PC-3 (cell line): ENCODE measurements at regions not wholly inside any gene's neighbourhood (a gene's known extent, or its start where the extent isn't known, plus 50 kb on each side); places are given as distances from the start of the nearest gene placed in this dataset.

Source experiments
- ATAC-seq: fragments of 200-7000 bp; cut with Tn5 transposase; 2 replicates; pipeline ENCODE4 v1.9.1; 2020; ENCODE audit warnings: mild to moderate bottlenecking, moderate library complexity
- BruUV-seq: library from RNA; stranded (reverse); fragments of 400-500 nt; replicated peaks from 2 replicates; lab custom pipeline; 2021; lab: Mats Ljungman, UMichigan
- CTCF ChIA-PET: fragments of 300-600 bp; sonication (Branson Sonifier 250); formaldehyde crosslinking; loops from one replicate; lab custom pipeline; 2022; ENCODE audit warnings: antibody characterized with exemption; lab: Charles Lee
- POLR2A ChIA-PET: fragments of 300-600 bp; sonication (Branson Sonifier 250); formaldehyde crosslinking; loops from one replicate; lab custom pipeline; 2022; ENCODE audit warnings: antibody characterized with exemption; ENCODE audit not compliant: unreplicated experiment; lab: Charles Lee
- DNase-seq: peaks from one replicate; pipeline ENCODE4 v3.0.0-alpha.2; 2015
- H2AFZ ChIP-seq: fragments of 300-600 bp; sonication (generic); 2 replicates; pipeline ENCODE4 v1.6.0; 2016; ENCODE audit warnings: antibody characterized with exemption, low read length
- H3F3A ChIP-seq: fragments of 300-600 bp; sonication (generic); one replicate; pipeline ENCODE4 v1.6.0; 2017; ENCODE audit warnings: antibody characterized with exemption, low read length, control low read depth, mild to moderate bottlenecking; ENCODE audit not compliant: unreplicated experiment
- H3K27ac ChIP-seq: fragments of 300-600 bp; sonication (generic); 2 replicates; pipeline ENCODE4 v1.5.1; 2016; ENCODE audit warnings: mild to moderate bottlenecking, low read length
- H3K27me3 ChIP-seq: fragments of 300-600 bp; sonication (generic); 2 replicates; pipeline ENCODE4 v1.6.1; 2016; ENCODE audit warnings: low read length, mixed read lengths
- H3K36me3 ChIP-seq: fragments of 300-600 bp; sonication (generic); 2 replicates; pipeline ENCODE4 v1.6.1; 2016; ENCODE audit warnings: low read depth, mixed run types, low read length, mixed read lengths
- H3K4me1 ChIP-seq: fragments of 300-600 bp; sonication (generic); 2 replicates; pipeline ENCODE4 v1.5.1; 2016; ENCODE audit warnings: low read length; ENCODE audit not compliant: insufficient read depth
- H3K4me2 ChIP-seq: fragments of 300-600 bp; sonication (generic); 2 replicates; pipeline ENCODE4 v1.6.0; 2016; ENCODE audit warnings: low read length
- H3K4me3 ChIP-seq: fragments of 300-600 bp; sonication (generic); 2 replicates; pipeline ENCODE4 v1.5.1; 2016; ENCODE audit warnings: mild to moderate bottlenecking, low read length, mixed read lengths
- H3K79me2 ChIP-seq: fragments of 300-600 bp; sonication (generic); 2 replicates; pipeline ENCODE4 v1.6.1; 2017; ENCODE audit warnings: low read length, mixed read lengths
- H3K9ac ChIP-seq: fragments of 300-600 bp; sonication (generic); 2 replicates; pipeline ENCODE4 v1.6.0; 2016; ENCODE audit warnings: mild to moderate bottlenecking, low read length
- H3K9me2 ChIP-seq: fragments of 300-600 bp; sonication (generic); replicated peaks from 2 replicates; pipeline ENCODE4 v1.6.1; 2016; ENCODE audit warnings: mixed run types, low read length, mixed read lengths
- H3K9me3 ChIP-seq: fragments of 300-600 bp; sonication (generic); 2 replicates; pipeline ENCODE4 v1.6.1; 2016; ENCODE audit warnings: low read length, mixed read lengths
- H4K20me1 ChIP-seq: fragments of 300-600 bp; sonication (generic); 2 replicates; pipeline ENCODE4 v1.6.1; 2016; ENCODE audit warnings: low read length, mixed read lengths
- EZH2 ChIP-seq: fragments of 300-600 bp; sonication (generic); IDR thresholded peaks from one replicate; pipeline ENCODE4 v1.6.1; 2017; ENCODE audit warnings: antibody characterized with exemption, mild to moderate bottlenecking, low read length; ENCODE audit not compliant: unreplicated experiment
- EZH2phosphoT487 ChIP-seq: fragments of 300-600 bp; sonication (generic); IDR thresholded peaks from 2 replicates; pipeline ENCODE4 v1.6.1; 2018; ENCODE audit warnings: mild to moderate bottlenecking, antibody characterized with exemption, low read length, borderline replicate concordance
- intact Hi-C: fragments of 100-400 bp; cut with micrococcal nuclease; formaldehyde crosslinking; loops from 2 replicates; pipeline ENCODE4 v1.9.0; 2023
- TF ChIP-seq, protein P1 (sequence below): fragments of 300-600 bp; sonication (generic); conservative IDR thresholded peaks from 2 replicates; pipeline ENCODE4 v1.5.1; 2017; ENCODE audit warnings: antibody characterized with exemption, low read depth, mild to moderate bottlenecking, low read length

DNA sequence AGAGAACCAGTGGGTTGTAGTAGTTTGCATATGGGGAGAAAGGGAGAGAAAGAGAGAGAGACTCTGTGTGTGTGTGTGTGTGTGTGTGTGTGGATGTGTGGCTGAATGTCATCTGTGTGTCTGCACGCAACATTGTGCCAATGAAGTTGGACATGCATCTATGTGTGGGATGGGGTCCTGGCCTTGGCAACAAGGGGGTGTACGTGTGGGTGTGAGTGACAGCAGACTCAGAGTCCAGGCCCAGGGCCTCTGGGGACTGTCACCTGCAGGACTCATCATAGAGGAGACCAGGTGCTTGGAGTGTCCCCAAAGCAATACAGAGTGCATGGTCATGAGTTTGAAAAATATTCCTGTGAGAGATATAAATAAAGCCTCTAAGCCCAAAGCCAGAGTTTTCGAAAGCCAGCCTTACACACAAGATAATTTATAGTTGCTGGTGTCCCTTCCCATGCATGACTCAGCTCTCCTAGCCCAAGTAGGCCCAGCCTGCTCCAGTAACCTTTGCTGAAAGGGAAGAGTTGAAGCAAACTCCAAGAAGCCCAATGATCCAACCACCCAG, 59.9 kb downstream of the TNP1 start:
- H3K4me3 ChIP-seq = no peak overlapping the region
- H3K9me3 ChIP-seq = no peaks in the 10 kb centered on the region
- intact Hi-C loops = no loop called here
- TF ChIP-seq, protein P1, sequence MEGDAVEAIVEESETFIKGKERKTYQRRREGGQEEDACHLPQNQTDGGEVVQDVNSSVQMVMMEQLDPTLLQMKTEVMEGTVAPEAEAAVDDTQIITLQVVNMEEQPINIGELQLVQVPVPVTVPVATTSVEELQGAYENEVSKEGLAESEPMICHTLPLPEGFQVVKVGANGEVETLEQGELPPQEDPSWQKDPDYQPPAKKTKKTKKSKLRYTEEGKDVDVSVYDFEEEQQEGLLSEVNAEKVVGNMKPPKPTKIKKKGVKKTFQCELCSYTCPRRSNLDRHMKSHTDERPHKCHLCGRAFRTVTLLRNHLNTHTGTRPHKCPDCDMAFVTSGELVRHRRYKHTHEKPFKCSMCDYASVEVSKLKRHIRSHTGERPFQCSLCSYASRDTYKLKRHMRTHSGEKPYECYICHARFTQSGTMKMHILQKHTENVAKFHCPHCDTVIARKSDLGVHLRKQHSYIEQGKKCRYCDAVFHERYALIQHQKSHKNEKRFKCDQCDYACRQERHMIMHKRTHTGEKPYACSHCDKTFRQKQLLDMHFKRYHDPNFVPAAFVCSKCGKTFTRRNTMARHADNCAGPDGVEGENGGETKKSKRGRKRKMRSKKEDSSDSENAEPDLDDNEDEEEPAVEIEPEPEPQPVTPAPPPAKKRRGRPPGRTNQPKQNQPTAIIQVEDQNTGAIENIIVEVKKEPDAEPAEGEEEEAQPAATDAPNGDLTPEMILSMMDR = no peak
- TF ChIP-seq EZH2phosphoT487 (no peak), EZH2 (no peak)
- H3K27ac ChIP-seq = no peak overlapping the region
- DNase-seq (peak; percentile 8), ATAC-seq (no peak)
- no peak overlapping the region for H3K4me2 ChIP-seq
- no peaks in the 10 kb centered on the region for H3K9me2 ChIP-seq
- BruUV-seq = no TSS peak
- peak overlapping the region; percentile 40; the same call in 1 of the 2 replicates for H2AFZ ChIP-seq
- no peaks in the 10 kb centered on the region for H3K36me3 ChIP-seq
- H3F3A ChIP-seq = no peaks in the 10 kb centered on the region
- H3K79me2 ChIP-seq = no peaks in the 10 kb centered on the region
- no peak overlapping the region for H3K9ac ChIP-seq
- H4K20me1 ChIP-seq = no peaks in the 10 kb centered on the region
- no peaks in the 10 kb centered on the region for H3K27me3 ChIP-seq
- 0 out of 2 replicates have a peak, but pooled peaks cover 6% of the 10 kb centered on the region for H3K4me1 ChIP-seq
- POLR2A ChIA-PET = no interaction called here
- CTCF ChIA-PET = no interaction called here

DNA sequence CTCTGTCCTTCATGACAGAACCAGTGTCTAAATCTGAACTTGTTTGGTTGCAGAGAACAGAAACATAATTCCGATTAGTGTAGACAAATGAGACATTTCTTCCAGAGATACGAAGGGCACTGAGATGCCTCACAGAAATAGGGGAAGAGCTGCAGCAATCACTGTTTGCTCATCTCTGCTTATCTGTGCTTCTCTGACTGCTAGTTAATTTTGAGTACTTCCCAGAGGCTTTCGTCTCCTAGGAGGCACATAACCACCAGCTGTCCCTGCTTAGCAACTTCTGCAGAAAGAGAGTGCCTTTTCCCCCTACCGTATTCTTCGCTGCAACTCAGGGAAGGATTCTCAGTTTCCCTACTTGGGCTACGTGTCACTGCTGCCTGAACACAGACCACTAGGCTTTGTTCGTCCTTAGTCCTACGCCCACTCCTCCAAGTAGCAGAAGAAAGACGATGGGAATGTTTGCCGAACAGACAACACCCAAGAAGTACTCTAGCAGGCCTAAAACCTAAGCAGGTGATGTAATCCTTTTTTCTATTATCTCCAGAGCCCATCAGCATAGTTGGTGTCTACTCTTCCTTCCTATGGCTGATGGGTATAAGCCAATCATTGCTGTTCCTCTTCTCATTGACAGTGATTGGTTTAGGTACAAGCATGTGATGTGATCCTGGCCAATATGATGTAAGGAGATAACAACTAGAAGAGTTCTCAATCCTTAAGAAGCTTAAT, 63.6 kb downstream of the TNP1 start:
- H4K20me1 ChIP-seq = no peaks in the 10 kb centered on the region
- CTCF ChIA-PET = no interaction called here
- H3K4me3 ChIP-seq = no peak overlapping the region
- no peaks in the 10 kb centered on the region for H3K36me3 ChIP-seq
- no peaks in the 10 kb centered on the region for H3K27me3 ChIP-seq
- H3K9me3 ChIP-seq = no peaks in the 10 kb centered on the region
- H3K9me2 ChIP-seq = no peaks in the 10 kb centered on the region
- H3K4me1 ChIP-seq = no peaks in the 10 kb centered on the region
- no peak for TF ChIP-seq EZH2phosphoT487
- TF ChIP-seq, protein P1 = no peak
- TF ChIP-seq EZH2 = no peak
- H2AFZ ChIP-seq = no peak overlapping the region
- DNase-seq (no peak), ATAC-seq (no peak)
- H3K4me2 ChIP-seq = no peak overlapping the region
- no TSS peak for BruUV-seq
- no peaks in the 10 kb centered on the region for H3F3A ChIP-seq
- H3K9ac ChIP-seq = no peak overlapping the region
- POLR2A ChIA-PET = no interaction called here
- intact Hi-C loops = no loop called here
- no peak overlapping the region for H3K27ac ChIP-seq
- no peaks in the 10 kb centered on the region for H3K79me2 ChIP-seq

DNA sequence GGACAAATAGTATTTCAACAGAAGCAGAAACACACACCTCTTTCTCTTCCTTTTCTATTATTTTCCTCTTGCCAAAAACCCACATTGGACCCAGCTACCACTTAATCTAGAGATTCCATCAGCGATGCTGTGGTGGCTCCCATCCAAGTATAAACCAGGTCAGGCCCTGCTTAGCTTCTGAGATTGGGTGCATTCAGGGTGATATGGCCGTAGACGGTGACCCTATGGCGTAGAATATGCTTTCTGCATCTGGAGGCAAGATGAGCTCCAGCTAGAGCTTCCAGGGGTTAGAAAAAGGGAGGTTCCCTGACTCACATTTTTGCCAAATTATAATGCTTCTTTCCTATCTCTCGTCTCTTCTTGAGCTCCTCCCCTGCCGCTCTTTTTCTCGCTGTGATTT, 66.5 kb downstream of the TNP1 start:
- H3K4me1 ChIP-seq = no peaks in the 10 kb centered on the region
- no peaks in the 10 kb centered on the region for H3K9me2 ChIP-seq
- intact Hi-C loops = no loop called here
- DNase-seq (no peak), ATAC-seq (no peak)
- H3K9ac ChIP-seq = no peak overlapping the region
- ChIA-PET CTCF (no interaction called here), POLR2A (no interaction called here)
- TF ChIP-seq, protein P1 = no peak
- TF ChIP-seq EZH2 (no peak), EZH2phosphoT487 (no peak)
- no peaks in the 10 kb centered on the region for H3K79me2 ChIP-seq
- H3K9me3 ChIP-seq = no peaks in the 10 kb centered on the region
- H2AFZ ChIP-seq = no peak overlapping the region
- H4K20me1 ChIP-seq = no peaks in the 10 kb centered on the region
- H3F3A ChIP-seq = no peaks in the 10 kb centered on the region
- no peak overlapping the region for H3K4me2 ChIP-seq
- H3K36me3 ChIP-seq = no peaks in the 10 kb centered on the region
- no peak overlapping the region for H3K27ac ChIP-seq
- H3K27me3 ChIP-seq = no peaks in the 10 kb centered on the region
- BruUV-seq = no TSS peak
- no peak overlapping the region for H3K4me3 ChIP-seq
